Suprapubic skin (tissue), 4 donors: ENCODE measurements at regions not wholly inside any gene's neighbourhood (a gene's known extent, or its start where the extent isn't known, plus 50 kb on each side); places are given as distances from the start of the nearest gene placed in this dataset.

Experiments
- DNase-seq, 2 donors: peaks; one replicate each; pipeline ENCODE4 v3.0.0-alpha.2; 2019; ENCODE audit warnings: low spot score in 2 of 2
- H3K27ac ChIP-seq: fragments of 200-600 bp; sonication (generic); one replicate; pipeline ENCODE4 v1.5.1; 2019
- H3K27me3 ChIP-seq: fragments of 200-600 bp; sonication (generic); one replicate; pipeline ENCODE4 v1.5.1; 2019
- H3K36me3 ChIP-seq: fragments of 200-600 bp; sonication (generic); one replicate; pipeline ENCODE4 v1.5.1; 2019
- H3K4me1 ChIP-seq: fragments of 200-600 bp; sonication (generic); one replicate; pipeline ENCODE4 v1.5.1; 2019
- H3K4me3 ChIP-seq: fragments of 200-600 bp; sonication (generic); one replicate; pipeline ENCODE4 v1.5.1; 2019; ENCODE audit warnings: mild to moderate bottlenecking
- H3K9me3 ChIP-seq: fragments of 200-600 bp; sonication (generic); one replicate; pipeline ENCODE4 v1.5.1; 2019
- EP300 ChIP-seq: sonication (generic); formaldehyde crosslinking; IDR thresholded peaks from one replicate; pipeline ENCODE4 v1.6.1; 2017; ENCODE audit warnings: antibody characterized with exemption
- POLR2A ChIP-seq, 2 donors: fragments of 450-650 bp; IDR thresholded peaks; one replicate each; pipeline ENCODE4 v1.6.1; 2017; ENCODE audit warnings: antibody characterized with exemption in 2 of 2, mild to moderate bottlenecking in 2 of 2, moderate library complexity in 2 of 2
- POLR2AphosphoS5 ChIP-seq, 3 donors: sonication (generic); formaldehyde crosslinking; IDR thresholded peaks; one replicate each; pipeline ENCODE4 v1.6.1; 2017; ENCODE audit warnings: antibody characterized with exemption in 3 of 3
- WGBS: methylation state at CpG from one replicate; pipeline ENCODE4 v1.1.5; 2018; 5-methylcytosine and 5-hydroxymethylcytosine counted together
- TF ChIP-seq, protein P1 (sequence below), 2 donors: fragments of 200-600 bp in 1 of 2; fragments of 450-650 bp in 1 of 2; sonication (generic) in 1 of 2; IDR thresholded peaks; one replicate each; pipeline ENCODE4 v1.5.1; 2016 to 2019; ENCODE audit warnings: antibody characterized with exemption in 2 of 2, mild to moderate bottlenecking in 1 of 2, moderate library complexity in 1 of 2

DNA sequence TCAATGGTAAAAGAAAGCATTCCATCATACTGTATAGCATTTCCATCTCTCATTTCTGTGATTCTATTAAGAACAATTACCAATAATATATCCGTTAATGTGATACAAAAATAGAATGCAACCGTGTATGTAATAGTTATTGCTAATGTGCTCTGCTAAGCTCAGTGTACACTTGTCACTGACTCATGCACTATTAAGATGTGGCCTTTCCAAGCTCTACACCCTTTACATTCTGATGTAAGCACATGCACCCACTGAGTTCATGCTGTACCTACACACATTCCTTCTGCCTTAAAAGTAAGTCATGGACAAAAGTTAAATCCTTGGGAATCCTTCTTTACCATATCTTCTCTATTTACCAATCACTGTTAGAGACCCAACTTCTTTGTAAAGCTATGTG, 319.1 kb downstream of the ZSWIM6 start:
- H3K27ac ChIP-seq = no peak overlapping the region
- 71% methylated on average over 2 of the region's 2 CpGs for WGBS
- no peaks in the 10 kb centered on the region for H3K9me3 ChIP-seq
- H3K4me1 ChIP-seq = no peaks in the 10 kb centered on the region
- peaks cover 3% of the 10 kb centered on the region for H3K27me3 ChIP-seq
- H3K36me3 ChIP-seq = no peaks in the 10 kb centered on the region
- H3K4me3 ChIP-seq = no peak overlapping the region
- no peak for TF ChIP-seq EP300
- TF ChIP-seq POLR2AphosphoS5 (IDR thresholded peaks at IDR 0.05) = no peak
- no peak for TF ChIP-seq POLR2A (IDR thresholded peaks at IDR 0.05)
- TF ChIP-seq, protein P1, sequence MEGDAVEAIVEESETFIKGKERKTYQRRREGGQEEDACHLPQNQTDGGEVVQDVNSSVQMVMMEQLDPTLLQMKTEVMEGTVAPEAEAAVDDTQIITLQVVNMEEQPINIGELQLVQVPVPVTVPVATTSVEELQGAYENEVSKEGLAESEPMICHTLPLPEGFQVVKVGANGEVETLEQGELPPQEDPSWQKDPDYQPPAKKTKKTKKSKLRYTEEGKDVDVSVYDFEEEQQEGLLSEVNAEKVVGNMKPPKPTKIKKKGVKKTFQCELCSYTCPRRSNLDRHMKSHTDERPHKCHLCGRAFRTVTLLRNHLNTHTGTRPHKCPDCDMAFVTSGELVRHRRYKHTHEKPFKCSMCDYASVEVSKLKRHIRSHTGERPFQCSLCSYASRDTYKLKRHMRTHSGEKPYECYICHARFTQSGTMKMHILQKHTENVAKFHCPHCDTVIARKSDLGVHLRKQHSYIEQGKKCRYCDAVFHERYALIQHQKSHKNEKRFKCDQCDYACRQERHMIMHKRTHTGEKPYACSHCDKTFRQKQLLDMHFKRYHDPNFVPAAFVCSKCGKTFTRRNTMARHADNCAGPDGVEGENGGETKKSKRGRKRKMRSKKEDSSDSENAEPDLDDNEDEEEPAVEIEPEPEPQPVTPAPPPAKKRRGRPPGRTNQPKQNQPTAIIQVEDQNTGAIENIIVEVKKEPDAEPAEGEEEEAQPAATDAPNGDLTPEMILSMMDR (IDR thresholded peaks at IDR 0.05) = no peak
- no peak for DNase-seq

DNA sequence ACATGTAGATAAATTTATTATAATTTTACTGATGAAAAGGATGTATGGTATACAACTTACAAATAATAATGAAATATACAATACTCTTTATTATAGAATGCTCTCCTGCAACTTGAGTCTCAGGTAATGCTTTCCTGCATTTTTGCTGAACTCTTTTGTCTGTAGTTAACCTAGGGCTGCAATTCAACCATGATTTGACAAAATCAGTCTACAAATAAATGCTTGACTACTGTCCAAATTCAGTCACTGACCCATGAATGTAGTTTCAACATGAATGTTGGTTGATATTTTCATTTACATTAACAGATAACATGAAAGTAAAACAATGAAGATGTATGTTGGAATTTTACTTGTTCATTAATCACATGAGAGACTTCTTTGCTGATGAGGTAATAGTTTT, 320.9 kb downstream of the ZSWIM6 start:
- H3K27me3 ChIP-seq = peaks cover 3% of the 10 kb centered on the region
- no peaks in the 10 kb centered on the region for H3K36me3 ChIP-seq
- H3K27ac ChIP-seq = no peak overlapping the region
- H3K9me3 ChIP-seq = no peaks in the 10 kb centered on the region
- no peak overlapping the region for H3K4me3 ChIP-seq
- no peak for TF ChIP-seq POLR2AphosphoS5 (IDR thresholded peaks at IDR 0.05)
- no peak for TF ChIP-seq EP300
- no peak for TF ChIP-seq POLR2A (IDR thresholded peaks at IDR 0.05)
- TF ChIP-seq, protein P1 (IDR thresholded peaks at IDR 0.05) = no peak
- no peaks in the 10 kb centered on the region for H3K4me1 ChIP-seq
- no peak for DNase-seq

DNA sequence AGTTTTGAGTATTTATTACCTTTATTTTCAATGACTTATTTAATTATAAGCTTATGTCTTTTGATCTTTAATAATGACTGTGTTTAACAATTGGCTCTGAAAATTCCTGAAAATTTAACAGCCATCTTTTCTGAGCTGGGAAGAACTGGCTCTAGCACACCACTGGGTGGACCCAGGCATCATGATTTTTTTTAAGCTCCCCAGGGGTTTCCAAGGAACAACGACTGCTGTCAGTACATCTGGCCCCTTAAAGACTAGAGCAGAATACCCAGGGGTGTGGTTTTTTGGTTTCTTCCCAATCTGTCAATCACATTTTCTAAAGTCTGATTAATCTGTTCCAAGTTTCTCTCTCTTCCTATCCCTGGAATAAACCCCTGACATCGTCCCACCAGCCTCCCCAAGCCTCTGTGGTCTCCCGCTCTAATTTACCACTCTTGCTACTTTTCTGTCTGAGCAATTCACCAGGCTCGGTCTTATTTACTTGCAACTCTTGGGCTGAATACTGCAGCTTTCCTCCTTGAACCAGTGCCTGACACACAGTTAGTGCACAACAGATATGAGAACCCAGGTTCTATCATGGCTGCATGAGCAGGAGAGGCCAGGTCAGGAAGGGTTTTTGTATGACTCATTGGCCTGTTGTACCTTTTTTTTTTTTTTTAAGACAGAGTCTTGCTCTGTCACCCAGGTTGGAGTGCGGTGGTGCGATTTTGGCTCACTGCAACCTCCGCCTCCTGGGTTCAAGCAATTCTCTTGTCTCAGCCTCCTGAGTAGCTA, 321.9 kb downstream of the ZSWIM6 start:
- Histone ChIP-seq H3K27ac (no peak overlapping the region), H3K4me1 (no peaks in the 10 kb centered on the region), H3K9me3 (no peaks in the 10 kb centered on the region), H3K27me3 (peaks cover 2% of the 10 kb centered on the region), H3K36me3 (no peaks in the 10 kb centered on the region), H3K4me3 (no peak overlapping the region)
- WGBS = 79% methylated on average over 7 of the region's 7 CpGs
- TF ChIP-seq EP300 (no peak), POLR2AphosphoS5 (IDR thresholded peaks at IDR 0.05) (no peak), POLR2A (IDR thresholded peaks at IDR 0.05) (no peak)
- TF ChIP-seq, protein P1 (IDR thresholded peaks at IDR 0.05) = no peak
- no peak for DNase-seq

DNA sequence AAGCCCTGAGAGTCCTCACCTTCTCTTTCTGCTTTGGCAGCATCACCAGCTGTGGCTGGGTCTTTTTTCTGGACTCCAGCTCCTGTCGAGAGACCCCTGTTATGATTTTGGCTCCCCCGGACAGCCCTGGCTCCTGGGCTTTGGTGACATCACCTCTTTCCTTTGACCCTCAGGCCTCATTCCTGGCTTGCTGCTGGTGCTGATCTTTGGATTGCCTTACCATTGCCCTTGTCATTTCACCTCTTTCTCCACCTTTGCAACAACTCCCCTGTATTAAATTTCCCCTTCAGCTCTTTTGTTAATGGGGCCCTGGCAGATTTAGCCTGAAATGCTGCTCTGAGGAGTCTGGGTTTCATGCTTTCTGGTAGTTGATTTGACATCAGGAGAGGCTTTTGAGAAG, 322.8 kb downstream of the ZSWIM6 start:
- no peaks in the 10 kb centered on the region for H3K4me1 ChIP-seq
- no peak overlapping the region for H3K4me3 ChIP-seq
- no peak overlapping the region for H3K27ac ChIP-seq
- H3K27me3 ChIP-seq = no peaks in the 10 kb centered on the region
- H3K36me3 ChIP-seq = no peaks in the 10 kb centered on the region
- TF ChIP-seq, protein P1 (IDR thresholded peaks at IDR 0.05) = no peak
- TF ChIP-seq EP300 (no peak), POLR2A (IDR thresholded peaks at IDR 0.05) (no peak)
- DNase-seq = no peak
- H3K9me3 ChIP-seq = no peaks in the 10 kb centered on the region
- WGBS = 100% methylated on average over 2 of the region's 2 CpGs

DNA sequence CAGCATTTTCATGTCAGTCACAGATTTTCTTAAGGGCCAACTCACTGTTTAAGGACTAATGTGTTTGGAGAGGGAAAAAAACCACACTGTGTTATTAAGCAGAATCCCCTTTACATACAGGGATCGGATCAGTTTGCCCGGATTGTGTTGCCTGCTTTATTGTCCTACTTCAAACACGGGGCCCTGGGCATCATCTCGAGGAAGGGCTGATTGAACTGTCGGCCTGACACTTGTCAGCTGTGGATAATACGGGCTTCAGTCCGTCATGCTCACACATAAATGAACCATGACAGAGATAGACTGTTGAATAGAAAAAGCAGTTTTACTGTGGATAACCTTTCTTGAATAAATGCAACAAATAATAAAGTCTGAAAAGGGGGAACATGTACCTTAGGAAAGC, 325.0 kb downstream of the ZSWIM6 start:
- no peak for DNase-seq
- Histone ChIP-seq H3K4me3 (no peak overlapping the region), H3K9me3 (no peaks in the 10 kb centered on the region), H3K36me3 (no peaks in the 10 kb centered on the region), H3K27me3 (no peaks in the 10 kb centered on the region), H3K27ac (no peak overlapping the region), H3K4me1 (no peaks in the 10 kb centered on the region)
- TF ChIP-seq POLR2A (IDR thresholded peaks at IDR 0.05) (no peak), POLR2AphosphoS5 (IDR thresholded peaks at IDR 0.05) (no peak), EP300 (no peak)
- TF ChIP-seq, protein P1 (IDR thresholded peaks at IDR 0.05) = no peak
- WGBS = 80% methylated on average over 7 of the region's 7 CpGs
